HepG2 (cell line): ENCODE measurements at regions not wholly inside any gene's neighbourhood (a gene's known extent, or its start where the extent isn't known, plus 50 kb on each side); places are given as distances from the start of the nearest gene placed in this dataset.

Experiments used
- HNRNPK ChIP-seq: fragments of 200-400 bp; formaldehyde crosslinking; IDR thresholded peaks from 2 replicates; pipeline ENCODE4 v1.6.1; 2018; ENCODE audit warnings: low read length, low read depth, moderate library complexity, mild to moderate bottlenecking; ENCODE audit not compliant: poor library complexity, severe bottlenecking
- KDM2A ChIP-seq: sonication (generic); formaldehyde crosslinking; IDR thresholded peaks from 2 replicates; pipeline ENCODE4 v1.4.0; 2020; ENCODE audit warnings: low read depth, missing genetic modification reagents, borderline replicate concordance
- MAFF ChIP-seq: IDR thresholded peaks from 2 replicates; pipeline ENCODE4 v1.6.1; 2011; ENCODE audit warnings: low read depth, low read length, improper control_type of control experiment
- PHF8 ChIP-seq: sonication (generic); formaldehyde crosslinking; IDR thresholded peaks from 2 replicates; pipeline ENCODE4 v1.5.0; 2020; ENCODE audit warnings: missing genetic modification reagents
- POLR2A ChIP-seq, 2 experiments: IDR thresholded peaks; 2 replicates each; pipeline ENCODE4 v1.6.1; 2011; ENCODE audit warnings: low read depth in 2 of 2, low read length in 2 of 2, mild to moderate bottlenecking in 1 of 2, moderate library complexity in 1 of 2; ENCODE audit not compliant: insufficient read depth in 1 of 2
- TF ChIP-seq, protein P1 (sequence below): sonication (generic); formaldehyde crosslinking; IDR thresholded peaks from 2 replicates; pipeline ENCODE4 v1.4.0; 2020; ENCODE audit warnings: missing genetic modification reagents
- TF ChIP-seq, protein P2 (sequence below): sonication (generic); formaldehyde crosslinking; IDR thresholded peaks from 2 replicates; pipeline ENCODE4 v1.5.0; 2020; ENCODE audit warnings: mild to moderate bottlenecking, missing genetic modification reagents, moderate library complexity
- TF ChIP-seq, protein P3 (sequence below): sonication (generic); formaldehyde crosslinking; IDR thresholded peaks from 2 replicates; pipeline ENCODE4 v1.5.1; 2020; ENCODE audit warnings: mild to moderate bottlenecking, moderate library complexity, missing genetic modification reagents

DNA sequence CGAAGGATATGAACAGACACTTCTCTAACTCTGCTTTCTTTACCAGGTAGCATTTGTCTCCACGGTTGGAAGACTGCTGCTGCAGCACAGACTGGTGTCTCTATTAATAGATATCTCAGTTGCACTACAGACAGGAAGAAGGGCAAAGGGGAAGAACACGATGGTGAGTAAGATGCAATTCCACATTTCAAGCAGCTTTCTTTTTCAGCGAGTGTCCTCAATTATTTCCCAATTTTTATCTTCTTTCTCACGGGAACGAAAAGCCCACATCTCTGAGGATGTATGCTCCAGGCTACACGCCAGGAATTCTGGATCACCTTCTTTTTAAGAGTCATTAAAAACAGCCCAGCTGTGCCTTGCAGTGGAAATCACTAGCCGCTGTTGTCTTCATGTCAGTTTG lies 311.6 kb upstream of the ECI2 start:
- TF ChIP-seq KDM2A (CRISPR knock-in tag) (no peak), MAFF (no peak), POLR2A (IDR thresholded peaks at IDR 0.05; ENCODE audit: insufficient read depth in 1 of 2, low read depth in 2 of 2, low read length in 2 of 2) (no peak), PHF8 (CRISPR knock-in tag) (no peak), HNRNPK (no peak)
- TF ChIP-seq, protein P1, sequence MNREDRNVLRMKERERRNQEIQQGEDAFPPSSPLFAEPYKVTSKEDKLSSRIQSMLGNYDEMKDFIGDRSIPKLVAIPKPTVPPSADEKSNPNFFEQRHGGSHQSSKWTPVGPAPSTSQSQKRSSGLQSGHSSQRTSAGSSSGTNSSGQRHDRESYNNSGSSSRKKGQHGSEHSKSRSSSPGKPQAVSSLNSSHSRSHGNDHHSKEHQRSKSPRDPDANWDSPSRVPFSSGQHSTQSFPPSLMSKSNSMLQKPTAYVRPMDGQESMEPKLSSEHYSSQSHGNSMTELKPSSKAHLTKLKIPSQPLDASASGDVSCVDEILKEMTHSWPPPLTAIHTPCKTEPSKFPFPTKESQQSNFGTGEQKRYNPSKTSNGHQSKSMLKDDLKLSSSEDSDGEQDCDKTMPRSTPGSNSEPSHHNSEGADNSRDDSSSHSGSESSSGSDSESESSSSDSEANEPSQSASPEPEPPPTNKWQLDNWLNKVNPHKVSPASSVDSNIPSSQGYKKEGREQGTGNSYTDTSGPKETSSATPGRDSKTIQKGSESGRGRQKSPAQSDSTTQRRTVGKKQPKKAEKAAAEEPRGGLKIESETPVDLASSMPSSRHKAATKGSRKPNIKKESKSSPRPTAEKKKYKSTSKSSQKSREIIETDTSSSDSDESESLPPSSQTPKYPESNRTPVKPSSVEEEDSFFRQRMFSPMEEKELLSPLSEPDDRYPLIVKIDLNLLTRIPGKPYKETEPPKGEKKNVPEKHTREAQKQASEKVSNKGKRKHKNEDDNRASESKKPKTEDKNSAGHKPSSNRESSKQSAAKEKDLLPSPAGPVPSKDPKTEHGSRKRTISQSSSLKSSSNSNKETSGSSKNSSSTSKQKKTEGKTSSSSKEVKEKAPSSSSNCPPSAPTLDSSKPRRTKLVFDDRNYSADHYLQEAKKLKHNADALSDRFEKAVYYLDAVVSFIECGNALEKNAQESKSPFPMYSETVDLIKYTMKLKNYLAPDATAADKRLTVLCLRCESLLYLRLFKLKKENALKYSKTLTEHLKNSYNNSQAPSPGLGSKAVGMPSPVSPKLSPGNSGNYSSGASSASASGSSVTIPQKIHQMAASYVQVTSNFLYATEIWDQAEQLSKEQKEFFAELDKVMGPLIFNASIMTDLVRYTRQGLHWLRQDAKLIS (CRISPR knock-in tag) = no peak
- TF ChIP-seq, protein P2, sequence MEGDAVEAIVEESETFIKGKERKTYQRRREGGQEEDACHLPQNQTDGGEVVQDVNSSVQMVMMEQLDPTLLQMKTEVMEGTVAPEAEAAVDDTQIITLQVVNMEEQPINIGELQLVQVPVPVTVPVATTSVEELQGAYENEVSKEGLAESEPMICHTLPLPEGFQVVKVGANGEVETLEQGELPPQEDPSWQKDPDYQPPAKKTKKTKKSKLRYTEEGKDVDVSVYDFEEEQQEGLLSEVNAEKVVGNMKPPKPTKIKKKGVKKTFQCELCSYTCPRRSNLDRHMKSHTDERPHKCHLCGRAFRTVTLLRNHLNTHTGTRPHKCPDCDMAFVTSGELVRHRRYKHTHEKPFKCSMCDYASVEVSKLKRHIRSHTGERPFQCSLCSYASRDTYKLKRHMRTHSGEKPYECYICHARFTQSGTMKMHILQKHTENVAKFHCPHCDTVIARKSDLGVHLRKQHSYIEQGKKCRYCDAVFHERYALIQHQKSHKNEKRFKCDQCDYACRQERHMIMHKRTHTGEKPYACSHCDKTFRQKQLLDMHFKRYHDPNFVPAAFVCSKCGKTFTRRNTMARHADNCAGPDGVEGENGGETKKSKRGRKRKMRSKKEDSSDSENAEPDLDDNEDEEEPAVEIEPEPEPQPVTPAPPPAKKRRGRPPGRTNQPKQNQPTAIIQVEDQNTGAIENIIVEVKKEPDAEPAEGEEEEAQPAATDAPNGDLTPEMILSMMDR (CRISPR knock-in tag) = no peak
- TF ChIP-seq, protein P3, sequence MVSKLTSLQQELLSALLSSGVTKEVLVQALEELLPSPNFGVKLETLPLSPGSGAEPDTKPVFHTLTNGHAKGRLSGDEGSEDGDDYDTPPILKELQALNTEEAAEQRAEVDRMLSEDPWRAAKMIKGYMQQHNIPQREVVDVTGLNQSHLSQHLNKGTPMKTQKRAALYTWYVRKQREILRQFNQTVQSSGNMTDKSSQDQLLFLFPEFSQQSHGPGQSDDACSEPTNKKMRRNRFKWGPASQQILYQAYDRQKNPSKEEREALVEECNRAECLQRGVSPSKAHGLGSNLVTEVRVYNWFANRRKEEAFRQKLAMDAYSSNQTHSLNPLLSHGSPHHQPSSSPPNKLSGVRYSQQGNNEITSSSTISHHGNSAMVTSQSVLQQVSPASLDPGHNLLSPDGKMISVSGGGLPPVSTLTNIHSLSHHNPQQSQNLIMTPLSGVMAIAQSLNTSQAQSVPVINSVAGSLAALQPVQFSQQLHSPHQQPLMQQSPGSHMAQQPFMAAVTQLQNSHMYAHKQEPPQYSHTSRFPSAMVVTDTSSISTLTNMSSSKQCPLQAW (CRISPR knock-in tag) = no peak
